ENCODE measurements at regions not wholly inside any gene's neighbourhood (a gene's known extent, or its start where the extent isn't known, plus 50 kb on each side); places are given as distances from the start of the nearest gene placed in this dataset.
"Not testable (repeated sequence)": the region's sequence is repeated elsewhere in the genome, so short reads cannot be mapped to it uniquely, and the experiment has no call there.

DNA sequence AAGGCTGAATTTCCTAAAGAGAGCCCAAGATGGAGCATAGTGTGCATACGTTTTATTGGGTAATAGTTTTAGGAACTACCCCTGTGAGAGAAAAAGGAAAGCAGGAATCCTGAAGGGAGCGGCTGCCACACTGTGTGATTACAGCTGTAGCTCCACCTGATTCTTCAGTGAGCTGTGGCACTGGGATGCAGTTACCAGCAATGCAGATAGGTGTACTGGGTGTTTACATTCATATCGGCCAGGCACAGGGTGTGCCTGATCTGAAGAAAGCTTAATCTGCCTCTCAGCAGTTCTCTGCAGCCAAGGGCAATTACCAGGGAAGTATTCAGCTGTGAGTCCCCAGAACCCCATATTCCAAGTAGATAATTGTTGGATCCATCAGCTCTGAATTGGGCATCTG is 1541.8 kb downstream of the EFNB2 start:
- DNase-seq: no peak

DNA sequence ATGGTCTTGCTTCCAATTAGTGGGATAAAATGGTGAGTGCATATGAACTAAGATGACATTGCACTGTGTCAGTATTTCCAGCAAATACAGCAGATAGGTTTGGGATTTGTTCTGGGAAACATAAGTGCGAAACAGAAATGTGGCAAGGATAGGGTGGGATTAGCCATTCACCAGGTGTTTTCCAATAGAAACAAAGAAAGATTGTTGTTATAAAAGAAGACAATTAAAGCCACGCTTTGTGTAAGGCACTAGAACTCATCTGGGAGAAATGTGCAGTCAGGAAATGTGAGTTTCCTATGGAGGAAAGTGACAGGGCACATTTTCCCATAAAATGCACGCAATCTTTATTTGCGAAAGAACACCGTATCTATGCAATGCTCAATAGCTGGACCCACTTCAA is 1547.8 kb downstream of the EFNB2 start:
- DNase-seq: no peak

DNA sequence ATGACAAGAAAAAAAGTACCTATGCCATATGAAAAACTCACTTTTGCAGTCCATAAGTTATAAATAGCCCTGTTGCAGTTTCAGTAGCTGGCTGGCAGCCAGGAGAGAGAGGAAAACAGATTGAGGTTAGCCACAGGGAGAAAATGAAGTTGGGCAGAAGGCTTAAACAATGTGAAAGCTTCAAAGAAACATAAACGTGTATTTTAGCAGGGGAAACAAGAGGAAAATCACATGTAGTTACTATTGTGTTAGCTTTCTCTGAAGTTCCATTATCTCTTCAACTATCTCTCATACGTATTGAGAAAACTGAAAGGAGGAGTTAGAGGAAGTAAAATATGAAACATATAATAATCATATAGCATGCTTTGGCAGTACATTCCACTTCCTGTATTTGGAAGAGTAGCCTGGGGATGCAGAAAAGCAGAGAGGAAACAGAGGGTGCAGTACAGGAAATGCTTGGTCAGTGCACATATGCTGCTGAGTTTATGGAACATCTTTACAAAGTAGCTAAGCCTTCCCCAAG is 1551.1 kb downstream of the EFNB2 start:
- DNase-seq: peak in 2 of 51 donors; percentile 1 to 2

- DNase-seq: no peak
Measured at GRCh38 chr13:104983601-104984000, 1551.9 kb downstream of the EFNB2 start.

GRCh38 chr13:104980586-104980985 is 1554.9 kb downstream of the EFNB2 start:
- no peak for DNase-seq

DNA sequence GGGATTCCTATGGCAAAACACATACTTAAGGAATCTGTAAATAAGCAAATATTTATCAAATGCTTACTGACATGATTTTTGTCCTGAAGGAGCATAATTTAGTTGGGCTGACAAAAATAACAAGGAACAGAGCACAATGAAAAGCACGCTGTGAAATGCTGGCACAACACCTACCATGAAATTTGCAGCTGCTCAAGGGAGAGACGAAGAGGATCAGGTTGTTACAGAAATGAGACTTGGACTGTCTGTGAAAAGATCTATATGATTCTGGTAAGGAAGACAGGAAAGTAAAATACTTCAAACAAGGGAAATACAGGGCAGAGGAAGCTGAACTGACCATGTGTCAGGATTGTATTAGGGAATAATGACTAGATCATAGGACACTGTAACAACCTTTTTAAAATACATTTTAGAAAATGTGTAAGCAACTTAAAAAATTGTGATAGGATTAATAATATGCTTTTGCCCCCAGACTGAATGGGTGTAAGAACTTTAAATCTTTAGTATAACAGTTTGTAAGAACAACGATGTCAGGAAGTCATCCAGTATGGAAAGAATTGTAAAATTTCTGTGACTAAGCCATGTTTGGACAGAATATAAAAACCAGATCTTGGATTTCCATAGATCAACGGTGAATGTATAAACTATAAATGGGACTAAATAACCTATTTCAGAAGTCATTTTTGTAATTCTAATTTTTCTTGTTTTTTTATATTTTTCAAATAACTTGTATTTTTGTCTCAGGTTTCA is 1556.0 kb downstream of the EFNB2 start:
- no peak for DNase-seq

DNA sequence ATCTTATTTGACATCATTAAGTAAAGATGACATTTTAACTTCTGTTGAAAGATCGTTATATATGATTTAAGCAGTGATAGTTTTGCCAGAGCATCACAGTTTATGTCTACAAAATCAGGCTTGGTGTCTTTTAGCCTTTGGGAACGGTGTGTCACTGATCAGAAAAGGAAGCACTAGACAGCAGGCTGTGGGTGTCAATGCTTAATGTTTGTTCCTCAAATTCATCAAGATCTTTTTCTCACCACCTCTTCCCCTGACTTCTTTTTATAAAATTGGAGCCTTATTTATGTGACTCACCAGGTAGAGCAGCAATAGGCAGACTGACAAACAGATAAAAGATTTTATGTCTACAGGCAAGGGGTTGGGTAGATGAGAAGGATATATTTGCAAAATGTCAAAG is 1558.5 kb downstream of the EFNB2 start:
- DNase-seq: no peak

DNA sequence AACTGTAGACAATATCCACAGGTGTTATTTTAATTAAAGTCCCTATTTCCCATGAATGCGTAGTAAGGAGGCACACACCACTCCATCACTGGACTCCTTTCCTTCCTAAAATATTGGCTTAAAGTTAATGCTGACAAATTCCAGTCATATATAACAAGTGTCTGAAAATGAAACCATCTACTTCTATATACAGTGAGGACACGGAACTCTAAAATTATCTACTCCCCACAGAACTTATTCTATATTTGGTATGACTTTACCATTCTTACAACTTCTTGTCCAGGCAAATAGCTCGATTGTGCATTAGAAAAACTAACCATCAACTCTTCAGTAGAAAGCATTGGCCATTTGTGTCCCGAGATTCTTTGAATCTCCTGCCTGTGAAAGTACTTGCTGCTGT is 1560.2 kb downstream of the EFNB2 start:
- DNase-seq: no peak

- no peak for DNase-seq
Measured at GRCh38 chr13:104968876-104969275, 1566.6 kb downstream of the EFNB2 start.

- no peak for DNase-seq
Measured at GRCh38 chr13:104967836-104968630, 1567.4 kb downstream of the EFNB2 start.

- DNase-seq: no peak
Measured at GRCh38 chr13:104967376-104967775, 1568.1 kb downstream of the EFNB2 start.

DNA sequence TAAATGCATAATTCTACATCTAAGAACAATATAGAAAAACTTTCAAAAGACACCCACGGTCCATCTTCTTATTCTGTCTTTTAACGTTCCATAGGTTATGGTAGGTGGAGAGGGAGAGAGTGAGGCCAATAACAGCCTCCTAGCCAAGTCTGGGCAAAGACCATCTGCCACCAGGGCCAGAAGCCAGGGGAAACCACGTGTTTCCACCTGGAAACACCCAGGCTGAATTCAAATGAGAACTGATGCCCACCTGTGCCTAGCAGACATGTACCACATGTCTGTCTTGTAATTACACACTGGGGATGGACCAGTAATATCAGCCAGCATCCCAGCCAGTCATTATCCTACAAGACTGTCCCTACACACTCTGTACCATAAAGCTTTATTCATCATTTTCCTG is 1573.1 kb downstream of the EFNB2 start:
- no peak for DNase-seq

DNA sequence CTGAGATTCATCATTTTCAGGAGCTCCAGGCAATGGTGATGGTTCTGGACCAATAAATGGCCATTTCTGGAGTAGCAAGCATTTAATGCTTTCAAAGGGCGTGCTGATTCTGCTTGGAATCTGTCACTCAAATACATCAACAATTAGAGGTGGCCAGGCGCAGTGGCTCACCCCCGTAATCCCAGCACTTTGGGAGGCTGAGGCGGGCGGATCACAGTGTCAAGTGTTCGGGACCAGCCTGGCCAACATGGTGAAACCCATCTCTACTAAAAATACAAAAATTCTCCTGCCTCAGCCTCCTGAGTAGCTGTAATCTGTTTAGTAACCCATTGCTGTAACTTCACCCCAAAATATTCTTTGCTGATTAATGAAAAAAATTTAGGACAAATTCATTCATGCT is 1574.2 kb downstream of the EFNB2 start:
- no peak for DNase-seq

DNA sequence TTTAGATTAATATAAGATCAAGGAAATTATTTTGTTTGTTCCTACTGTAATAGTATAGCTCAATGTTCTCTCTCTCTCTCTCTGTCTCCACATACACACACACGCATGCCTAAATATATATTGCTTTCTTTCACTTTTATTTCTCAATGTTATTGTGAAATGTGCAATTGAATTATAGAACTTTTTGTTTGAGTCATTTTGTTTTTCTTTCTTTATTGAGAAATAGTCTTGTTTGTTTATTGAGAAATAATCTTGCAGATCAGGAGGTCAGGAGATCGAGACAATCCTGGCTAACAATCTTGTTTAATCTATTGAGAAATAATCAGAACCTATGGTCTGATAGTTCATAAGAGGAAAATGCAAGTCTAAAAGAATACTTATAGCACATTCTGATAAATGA is 1581.3 kb downstream of the EFNB2 start:
- DNase-seq: no peak

GRCh38 chr13:104953588-104953987 is 1581.9 kb downstream of the EFNB2 start:
- DNase-seq: no peak

DNA sequence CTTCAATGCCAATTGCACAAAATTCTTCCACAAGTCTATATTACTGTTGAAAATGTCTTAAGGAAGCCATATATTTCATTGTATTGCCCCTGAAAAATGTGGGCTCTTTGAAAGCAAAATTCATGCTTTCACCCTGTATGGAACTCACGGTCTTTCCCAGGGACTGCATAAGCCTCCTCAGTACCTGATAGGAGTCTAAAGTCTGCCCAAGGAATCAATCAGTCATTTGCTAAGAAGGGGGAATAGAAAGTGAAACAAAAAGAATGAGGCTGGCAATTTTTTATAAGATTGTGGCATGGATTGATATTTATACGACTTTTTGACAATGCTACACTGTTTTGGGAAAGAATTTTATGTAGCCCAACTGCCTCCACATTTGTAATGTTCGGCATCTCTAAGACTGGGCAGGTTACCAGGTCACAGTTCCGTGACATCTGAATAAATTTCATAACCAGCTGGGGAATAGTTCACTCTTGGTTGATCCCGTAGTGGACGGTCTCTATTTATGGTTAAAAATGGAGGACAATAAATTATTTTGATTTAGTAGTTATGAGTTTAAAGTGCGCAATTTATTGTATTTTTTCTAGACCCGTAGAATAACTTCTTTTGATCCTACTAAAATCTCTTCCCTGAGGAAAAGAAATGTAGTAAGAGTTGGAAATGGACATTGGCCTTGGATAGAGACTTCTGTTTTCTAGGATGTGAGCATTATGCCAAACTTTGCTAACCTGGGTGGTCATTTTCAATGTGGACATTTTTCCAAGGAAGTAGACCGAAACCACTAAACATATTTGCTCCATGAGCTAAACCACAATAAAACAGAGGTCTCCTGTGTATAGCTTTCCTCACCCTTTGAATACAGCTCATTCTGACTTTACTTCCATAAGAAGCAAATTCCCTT is 1585.4 kb downstream of the EFNB2 start:
- no peak for DNase-seq

DNA sequence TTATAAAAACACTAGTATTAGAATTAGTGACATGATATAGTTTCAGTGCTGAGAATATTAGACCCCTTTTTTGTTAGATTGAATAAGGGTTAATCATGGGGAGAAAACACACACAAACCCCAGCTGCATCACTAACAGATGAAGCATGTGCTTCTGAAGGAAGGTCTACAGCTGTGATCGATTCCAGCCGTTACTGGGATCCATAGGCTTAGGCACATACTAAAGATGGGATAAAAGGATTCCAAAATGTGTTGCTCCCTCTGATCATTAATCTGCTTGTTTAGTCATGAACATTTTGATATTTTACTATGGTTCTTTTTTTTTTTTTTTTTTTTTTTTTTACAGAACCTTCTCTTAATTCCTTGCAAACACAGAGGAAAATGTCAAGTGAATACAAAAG is 1591.3 kb downstream of the EFNB2 start:
- DNase-seq: no peak

DNA sequence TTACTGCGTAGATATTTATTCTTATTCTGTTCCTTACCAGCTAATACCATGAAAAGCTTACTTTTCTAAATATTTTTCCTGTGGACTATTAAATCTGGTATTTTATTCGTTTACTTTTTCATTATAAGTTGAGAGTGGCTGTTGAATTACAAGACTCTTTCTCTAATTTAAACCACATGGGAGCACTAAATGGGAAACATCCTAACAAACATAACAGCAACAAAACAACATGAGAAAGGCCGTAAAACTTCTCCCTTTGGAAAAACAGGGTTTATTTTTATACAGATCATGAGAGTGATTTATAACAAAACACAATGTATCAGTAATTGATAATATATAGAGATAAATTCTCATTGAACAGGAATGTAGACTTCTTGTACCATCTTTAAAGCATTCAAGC is 1592.1 kb downstream of the EFNB2 start:
- no peak for DNase-seq

- no peak for DNase-seq
Measured at GRCh38 chr13:104937881-104938280, 1597.6 kb downstream of the EFNB2 start.

GRCh38 chr13:104936304-104936703 is 1599.2 kb downstream of the EFNB2 start:
- DNase-seq: no peak

- not testable (repeated sequence) for DNase-seq
Measured at GRCh38 chr13:104920513-104920912, 1614.9 kb downstream of the EFNB2 start.

DNA sequence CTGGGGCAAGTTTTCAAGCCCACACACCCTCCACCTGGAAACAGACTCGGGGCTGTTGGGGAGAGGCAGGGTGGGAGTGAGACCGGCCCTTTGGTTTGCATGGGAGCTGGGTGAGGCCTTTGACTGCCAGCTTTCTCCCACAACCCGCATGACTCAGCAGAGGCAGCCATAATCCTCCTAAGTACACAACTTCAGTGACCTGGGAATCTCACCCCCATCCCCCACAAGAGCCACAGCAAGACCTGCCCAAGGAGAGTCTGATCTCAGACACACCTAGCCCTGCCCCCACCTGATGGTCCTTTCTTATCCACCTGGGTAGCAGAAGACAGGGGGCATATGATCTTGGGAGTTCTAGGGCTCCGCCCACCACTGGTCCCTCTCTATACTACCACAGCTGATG is 1615.4 kb downstream of the EFNB2 start:
- no peak for DNase-seq

Data from hypothalamus (tissue), 51 donors.